ENCODE measurements at regions not wholly inside any gene's neighbourhood (a gene's known extent, or its start where the extent isn't known, plus 50 kb on each side); places are given as distances from the start of the nearest gene placed in this dataset.

DNA sequence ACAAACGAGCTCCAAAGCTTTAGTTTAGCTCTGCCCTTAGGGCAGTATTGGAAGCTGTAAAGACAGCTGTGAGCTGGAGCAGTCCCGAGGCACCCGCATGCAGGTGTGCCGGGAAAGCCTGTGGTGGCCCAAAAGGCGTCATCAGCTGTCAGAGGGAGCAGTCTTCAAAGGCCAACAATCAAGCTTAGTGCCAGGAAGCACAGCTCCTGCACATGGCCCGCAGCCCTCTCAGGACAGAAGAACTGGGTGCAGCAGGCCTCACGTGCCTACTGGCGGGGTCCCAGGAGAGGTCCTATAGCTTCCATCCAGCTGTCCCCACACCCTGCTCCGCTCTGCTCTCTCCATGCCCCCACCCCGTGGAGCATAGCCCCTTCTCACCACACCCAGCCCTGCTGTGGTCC, 92.2 kb upstream of the TRIM2 start:
- TF ChIP-seq, protein P1, sequence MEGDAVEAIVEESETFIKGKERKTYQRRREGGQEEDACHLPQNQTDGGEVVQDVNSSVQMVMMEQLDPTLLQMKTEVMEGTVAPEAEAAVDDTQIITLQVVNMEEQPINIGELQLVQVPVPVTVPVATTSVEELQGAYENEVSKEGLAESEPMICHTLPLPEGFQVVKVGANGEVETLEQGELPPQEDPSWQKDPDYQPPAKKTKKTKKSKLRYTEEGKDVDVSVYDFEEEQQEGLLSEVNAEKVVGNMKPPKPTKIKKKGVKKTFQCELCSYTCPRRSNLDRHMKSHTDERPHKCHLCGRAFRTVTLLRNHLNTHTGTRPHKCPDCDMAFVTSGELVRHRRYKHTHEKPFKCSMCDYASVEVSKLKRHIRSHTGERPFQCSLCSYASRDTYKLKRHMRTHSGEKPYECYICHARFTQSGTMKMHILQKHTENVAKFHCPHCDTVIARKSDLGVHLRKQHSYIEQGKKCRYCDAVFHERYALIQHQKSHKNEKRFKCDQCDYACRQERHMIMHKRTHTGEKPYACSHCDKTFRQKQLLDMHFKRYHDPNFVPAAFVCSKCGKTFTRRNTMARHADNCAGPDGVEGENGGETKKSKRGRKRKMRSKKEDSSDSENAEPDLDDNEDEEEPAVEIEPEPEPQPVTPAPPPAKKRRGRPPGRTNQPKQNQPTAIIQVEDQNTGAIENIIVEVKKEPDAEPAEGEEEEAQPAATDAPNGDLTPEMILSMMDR (IDR thresholded peaks at IDR 0.05) = no peak
- TF ChIP-seq POLR2A (IDR thresholded peaks at IDR 0.05) = no peak
